Fibroblast of skin of scalp (primary cell): ENCODE measurements at regions not wholly inside any gene's neighbourhood (a gene's known extent, or its start where the extent isn't known, plus 50 kb on each side); places are given as distances from the start of the nearest gene placed in this dataset.
"Not testable (repeated sequence)": the region's sequence is repeated elsewhere in the genome, so short reads cannot be mapped to it uniquely, and the experiment has no call there.

Experiments
- DNase-seq: peaks from one replicate; pipeline ENCODE4 v3.0.0-alpha.2; 2013

- DNase-seq = no peak
These were observed 126.0 kb upstream of the RREB1 start for GRCh38 chr6:6981681-6982322.

DNA sequence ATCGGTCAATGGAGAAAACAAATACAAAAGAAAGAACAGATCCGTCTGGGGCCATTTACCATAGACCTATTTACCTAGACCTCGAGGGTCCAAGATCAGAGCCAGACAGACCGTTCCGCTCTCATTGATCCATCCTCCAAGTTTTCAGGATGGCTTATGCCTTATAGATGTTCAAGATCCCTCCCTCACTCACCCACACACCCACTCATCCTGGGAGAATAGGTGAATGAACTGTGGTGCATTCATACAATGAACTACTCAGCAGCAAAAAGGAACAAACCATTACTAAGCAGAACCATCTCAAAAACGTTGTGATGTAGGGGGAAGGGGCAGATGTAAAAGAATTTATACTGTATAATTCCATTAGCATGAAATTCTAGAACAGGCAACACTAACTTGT, 125.1 kb upstream of the RREB1 start:
- no peak for DNase-seq

DNA sequence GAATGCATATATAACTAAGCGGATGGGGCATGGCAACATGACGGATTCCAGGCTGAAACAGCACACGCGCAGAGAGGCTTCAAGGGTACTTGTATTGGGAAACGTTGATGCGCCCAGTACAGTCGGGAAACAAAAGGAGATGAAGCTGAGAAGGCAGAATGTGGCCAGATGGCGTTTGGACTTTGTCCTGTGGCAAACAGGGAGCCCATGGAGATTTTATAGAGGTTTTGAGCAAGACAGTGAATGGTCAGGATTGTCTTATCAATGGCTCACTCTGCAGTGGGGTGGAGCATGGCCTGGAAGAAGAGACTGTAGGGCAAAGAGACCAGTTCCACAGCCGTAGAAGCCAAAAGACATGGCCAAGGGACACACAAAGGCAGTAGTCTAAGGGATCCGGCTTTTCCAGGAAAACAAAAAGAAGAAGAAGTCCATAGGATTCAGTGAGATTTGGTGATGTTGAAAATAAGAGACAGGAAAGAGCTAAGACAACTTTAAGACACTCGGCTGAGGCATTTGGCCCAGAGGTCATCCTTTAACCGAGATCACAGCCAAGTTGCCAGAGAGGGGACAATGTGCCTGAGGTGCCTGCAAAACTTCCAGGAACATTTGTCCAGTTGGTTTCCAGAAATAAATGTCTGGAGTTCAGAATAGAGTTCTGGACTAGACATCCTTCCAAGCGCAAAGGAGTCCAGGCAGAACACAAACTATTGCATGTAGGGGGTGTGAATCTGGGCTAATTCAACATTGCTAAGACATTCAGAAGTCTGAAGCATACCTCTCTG, 123.0 kb upstream of the RREB1 start:
- DNase-seq = no peak

DNA sequence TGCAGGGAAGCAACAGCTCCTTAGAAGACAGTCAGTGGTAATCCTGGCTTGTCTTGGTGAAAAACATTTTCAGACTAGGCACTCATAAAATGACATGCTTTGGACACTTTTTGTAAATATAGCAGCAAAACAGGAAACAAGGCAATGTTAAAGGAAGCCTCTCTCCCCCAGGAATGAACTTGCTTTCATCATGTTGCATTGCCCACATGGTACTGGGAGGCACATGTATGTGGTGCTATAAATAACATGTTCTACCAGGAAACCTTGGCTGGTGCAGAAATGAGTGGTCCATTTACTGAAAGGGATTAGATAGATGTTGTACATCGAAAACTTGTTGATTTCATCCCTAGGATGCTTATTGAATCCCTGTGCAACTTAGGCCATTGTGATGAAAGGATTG, 121.4 kb upstream of the RREB1 start:
- DNase-seq = no peak

- DNase-seq = no peak
These were observed 120.0 kb upstream of the RREB1 start for GRCh38 chr6:6987749-6988148.

DNA sequence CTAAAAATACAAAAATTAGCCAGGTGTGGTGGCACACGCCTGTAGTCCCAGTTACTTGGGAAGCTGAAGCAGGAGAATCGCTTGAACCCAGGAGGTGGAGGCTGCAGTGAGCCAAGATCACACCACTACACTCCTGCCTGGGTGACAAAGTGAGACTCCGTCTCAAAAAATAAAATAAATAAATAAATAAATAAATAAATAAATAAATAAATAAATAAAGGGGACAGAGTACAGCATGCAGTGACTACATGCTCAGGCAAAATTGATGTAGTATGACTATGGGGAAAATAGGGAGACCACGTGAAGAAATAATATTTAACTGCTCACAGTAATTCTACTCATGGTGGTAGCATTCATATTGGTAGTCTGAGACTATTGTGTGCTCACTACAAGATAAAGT, 117.7 kb upstream of the RREB1 start:
- not testable (repeated sequence) for DNase-seq

GRCh38 chr6:6993503-6994237, 114.1 kb upstream of the RREB1 start:
- no peak for DNase-seq

DNA sequence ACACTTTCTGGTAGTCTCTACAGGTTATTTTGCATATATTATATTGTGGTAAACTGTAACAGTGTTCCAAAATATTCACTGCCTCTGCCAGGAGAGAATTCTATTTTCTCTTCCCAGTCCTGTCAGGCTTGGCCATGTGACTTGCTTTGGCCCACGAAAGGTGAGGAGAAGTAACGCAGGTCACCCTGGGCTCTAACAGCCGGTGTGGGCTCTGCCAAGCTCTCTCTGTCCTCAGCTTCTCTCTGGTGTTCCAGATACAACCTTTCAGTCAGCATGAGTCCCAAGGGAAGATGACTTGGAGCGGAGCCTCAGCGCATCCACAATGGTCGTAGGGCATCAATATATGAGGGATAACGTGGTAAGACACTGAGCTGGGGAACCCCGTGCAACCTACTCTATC, 113.0 kb upstream of the RREB1 start:
- DNase-seq = no peak

DNA sequence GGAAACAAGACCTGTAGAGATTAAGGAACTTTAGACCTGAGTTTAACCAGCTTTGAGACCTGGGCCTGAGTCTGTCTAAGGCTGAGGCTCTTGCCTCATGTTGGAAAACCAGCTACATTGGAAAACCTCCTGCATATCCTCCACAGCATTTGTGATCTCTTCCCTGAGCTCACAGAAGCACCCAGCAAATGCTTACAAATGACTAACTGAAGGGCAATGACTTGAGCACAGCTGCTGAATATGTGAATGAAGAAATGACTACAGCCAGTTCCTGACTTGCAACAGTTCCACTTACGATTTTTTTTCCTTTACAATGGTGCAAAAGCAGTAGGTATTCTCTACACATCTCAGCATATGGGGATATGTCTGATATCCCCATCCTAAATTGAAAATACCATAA, 112.4 kb upstream of the RREB1 start:
- no peak for DNase-seq

DNA sequence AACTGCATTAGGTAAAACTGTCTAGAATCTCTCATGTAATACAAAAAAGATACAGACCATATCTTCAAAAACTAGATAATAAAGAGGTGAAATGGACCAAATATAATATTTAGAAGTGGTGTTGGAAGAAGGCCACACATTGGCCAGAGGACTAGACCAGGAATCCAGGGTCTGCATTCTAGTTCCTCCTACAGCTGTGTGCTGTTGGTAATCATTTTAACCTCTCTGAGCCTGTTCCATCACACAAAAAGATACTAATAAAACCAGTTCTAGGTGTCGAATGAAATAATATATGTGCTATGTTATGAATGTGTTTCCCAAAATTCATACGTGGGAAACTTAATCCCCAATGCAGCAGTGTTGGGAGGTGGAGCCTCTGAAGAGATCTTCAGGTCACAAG, 111.6 kb upstream of the RREB1 start:
- no peak for DNase-seq

GRCh38 chr6:6997263-6998193, 110.2 kb upstream of the RREB1 start:
- DNase-seq = peak; percentile 17

- peak; percentile 55 for DNase-seq
These were observed 109.6 kb upstream of the RREB1 start for GRCh38 chr6:6998194-6998569.

GRCh38 chr6:7000825-7001777, 106.7 kb upstream of the RREB1 start:
- no peak for DNase-seq

- DNase-seq = no peak
These were observed 104.7 kb upstream of the RREB1 start for GRCh38 chr6:7003041-7003440.

DNA sequence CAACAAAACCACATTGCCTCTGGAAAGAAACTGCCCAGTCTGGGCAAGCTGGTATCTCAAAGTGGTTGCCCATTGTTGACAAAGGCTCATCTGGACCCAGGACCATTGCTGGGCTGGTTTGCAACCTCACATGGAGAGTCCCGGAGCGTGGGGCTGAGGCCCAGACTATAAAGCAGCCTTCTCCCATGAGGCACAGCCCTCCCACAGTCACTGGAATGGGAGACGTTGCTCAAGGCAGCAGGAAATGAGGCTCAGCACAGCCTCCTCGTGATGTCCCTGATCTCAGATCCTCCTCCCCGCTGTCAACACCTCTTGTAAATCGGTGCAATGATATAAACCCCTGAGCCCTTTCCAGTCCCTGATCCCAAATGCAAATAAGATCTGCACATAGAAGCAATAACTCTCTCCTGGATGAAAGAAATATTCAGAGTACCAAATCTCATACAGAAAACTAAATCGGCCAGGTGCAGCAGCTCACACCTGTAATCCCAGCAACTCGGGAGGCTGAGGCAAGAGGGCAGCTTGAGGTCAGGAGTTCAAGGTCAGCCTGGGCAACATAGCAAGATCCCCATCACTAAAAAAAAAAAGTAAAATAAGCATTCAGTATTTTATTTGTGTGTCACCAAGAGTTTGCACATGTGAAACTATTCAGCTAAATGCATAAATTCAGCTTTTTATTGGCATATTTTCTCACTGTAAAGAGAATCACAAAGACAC, 103.0 kb upstream of the RREB1 start:
- peak; percentile 27 for DNase-seq

- DNase-seq = no peak
These were observed 101.1 kb upstream of the RREB1 start for GRCh38 chr6:7006515-7007191.

- DNase-seq = no peak
These were observed 99.2 kb upstream of the RREB1 start for GRCh38 chr6:7008451-7008988.

DNA sequence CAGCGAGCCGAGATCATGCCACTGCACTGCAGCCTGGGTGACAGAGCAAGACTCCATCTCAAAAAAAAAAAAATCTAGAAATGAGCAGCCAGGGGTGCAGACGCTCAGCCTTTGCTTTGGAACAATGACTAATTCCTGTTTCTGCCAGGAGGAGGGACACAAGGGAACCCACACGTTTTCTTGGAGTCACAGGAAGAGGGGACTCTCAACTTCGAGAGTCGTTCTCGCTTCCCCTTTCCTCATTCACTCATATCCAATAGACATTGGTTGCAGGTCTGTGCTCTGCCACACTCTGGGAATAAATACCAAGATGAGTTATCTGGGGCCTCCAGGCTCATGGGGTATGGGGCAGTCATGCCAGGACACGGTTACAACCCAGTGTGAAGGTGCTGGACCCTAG, 91.5 kb upstream of the RREB1 start:
- peak; percentile 8 for DNase-seq

DNA sequence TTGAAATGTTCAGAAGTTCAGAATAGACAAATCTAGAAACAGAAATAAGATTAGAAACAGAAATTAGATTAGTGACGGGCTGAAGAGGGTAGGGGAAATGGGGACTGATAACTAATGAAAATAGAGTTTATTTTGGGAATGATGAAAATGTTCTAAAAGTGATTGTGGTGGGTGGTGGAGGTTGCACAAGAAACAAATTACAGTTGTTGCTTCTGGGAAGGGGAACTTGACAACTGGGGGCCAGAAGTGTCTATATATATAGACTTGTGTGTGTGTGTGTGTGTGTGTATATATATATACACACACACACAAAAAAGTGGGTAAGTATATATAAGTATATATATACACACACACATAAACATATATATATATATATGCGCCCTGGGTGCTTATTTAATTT, 86.5 kb upstream of the RREB1 start:
- no peak for DNase-seq

- DNase-seq = no peak
These were observed 81.9 kb upstream of the RREB1 start for GRCh38 chr6:7025861-7026260.
